Naive thymus-derived CD4-positive, alpha-beta T cell (primary cell): ENCODE measurements at regions not wholly inside any gene's neighbourhood (a gene's known extent, or its start where the extent isn't known, plus 50 kb on each side); places are given as distances from the start of the nearest gene placed in this dataset.

Experiments used
- ATAC-seq: fragments of 150-1000 bp; cut with Tn5 transposase; 2 replicates; pipeline ENCODE4 v1.10.0; 2021; ENCODE audit warnings: mild to moderate bottlenecking, moderate library complexity
- CTCF ChIA-PET: fragments of 350-600 bp; sonication (Branson Sonifier 250); formaldehyde crosslinking; loops from one replicate; lab custom pipeline; 2021; ENCODE audit warnings: antibody characterized with exemption; lab: Charles Lee
- POLR2A ChIA-PET: fragments of 350-600 bp; sonication (Branson Sonifier 250); formaldehyde crosslinking; loops from one replicate; lab custom pipeline; 2021; ENCODE audit warnings: antibody characterized with exemption, inconsistent platforms; lab: Charles Lee
- DNase-seq, 9 donors: peaks; one replicate each; pipeline versions ENCODE4 v3.0.0 to v3.0.0-alpha.2; 2020 to 2022; ENCODE audit warnings: mixed read lengths in 1 of 9
- H3K27ac ChIP-seq: one replicate; pipeline ENCODE4 v1.7.0; 2013; ENCODE audit warnings: mild to moderate bottlenecking, low read depth, low read length, moderate library complexity
- H3K27me3 ChIP-seq, 2 donors: one replicate each; pipeline ENCODE4 v1.7.0; 2013; ENCODE audit warnings: low read length in 2 of 2, mild to moderate bottlenecking in 2 of 2, moderate library complexity in 2 of 2; ENCODE audit not compliant: control insufficient read depth in 2 of 2, insufficient read depth in 2 of 2
- H3K36me3 ChIP-seq, 3 experiments: 1 replicate in 2 of 3; 2 replicates in 1 of 3; pipeline ENCODE4 v1.7.0; 2013; ENCODE audit warnings: low read length in 3 of 3, mild to moderate bottlenecking in 3 of 3, moderate library complexity in 1 of 3; ENCODE audit not compliant: insufficient read depth in 3 of 3, control insufficient read depth in 2 of 3
- H3K4me1 ChIP-seq, 2 donors: one replicate each; pipeline ENCODE4 v1.7.0; 2013; ENCODE audit warnings: low read length in 2 of 2, mild to moderate bottlenecking in 2 of 2, moderate library complexity in 1 of 2; ENCODE audit not compliant: control insufficient read depth in 2 of 2, insufficient read depth in 2 of 2
- H3K4me3 ChIP-seq: 2 replicates; pipeline ENCODE4 v1.7.0; 2013; ENCODE audit warnings: mild to moderate bottlenecking, low read length
- H3K9me3 ChIP-seq, 3 experiments: 1 replicate in 2 of 3; 2 replicates in 1 of 3; pipeline ENCODE4 v1.7.0; 2013; ENCODE audit warnings: low read length in 3 of 3; ENCODE audit not compliant: control insufficient read depth in 2 of 3
- H3K27ac Mint-ChIP-seq, 9 donors: one replicate each; pipeline ENCODE4 v1.8.0; 2020 to 2022; ENCODE audit warnings: mixed read lengths in 9 of 9, mild to moderate bottlenecking in 8 of 9, moderate library complexity in 5 of 9, inconsistent platforms in 2 of 9
- H3K27me3 Mint-ChIP-seq, 5 donors: one replicate each; pipeline ENCODE4 v1.8.0; 2021 to 2022; ENCODE audit warnings: mixed read lengths in 5 of 5, mild to moderate bottlenecking in 1 of 5
- H3K36me3 Mint-ChIP-seq, 5 donors: one replicate each; pipeline ENCODE4 v1.8.0; 2020 to 2022; ENCODE audit warnings: mixed read lengths in 5 of 5, mild to moderate bottlenecking in 3 of 5, inconsistent platforms in 1 of 5
- H3K4me1 Mint-ChIP-seq, 7 donors: one replicate each; pipeline ENCODE4 v1.8.0; 2020 to 2022; ENCODE audit warnings: mixed read lengths in 7 of 7, mild to moderate bottlenecking in 3 of 7, inconsistent platforms in 1 of 7
- H3K4me3 Mint-ChIP-seq, 10 donors: one replicate each; pipeline ENCODE4 v1.8.0; 2020 to 2022; ENCODE audit warnings: mild to moderate bottlenecking in 10 of 10, mixed read lengths in 10 of 10, moderate library complexity in 6 of 10, inconsistent platforms in 2 of 10
- H3K9me3 Mint-ChIP-seq, 11 donors: one replicate each; pipeline ENCODE4 v1.8.0; 2020 to 2022; ENCODE audit warnings: mixed read lengths in 11 of 11, mild to moderate bottlenecking in 4 of 11, inconsistent platforms in 1 of 11, moderate library complexity in 1 of 11
- intact Hi-C, 2 donors: fragments of 100-400 bp; cut with micrococcal nuclease; formaldehyde crosslinking; loops; one replicate each; pipeline ENCODE4 v1.15.1; 2023

DNA sequence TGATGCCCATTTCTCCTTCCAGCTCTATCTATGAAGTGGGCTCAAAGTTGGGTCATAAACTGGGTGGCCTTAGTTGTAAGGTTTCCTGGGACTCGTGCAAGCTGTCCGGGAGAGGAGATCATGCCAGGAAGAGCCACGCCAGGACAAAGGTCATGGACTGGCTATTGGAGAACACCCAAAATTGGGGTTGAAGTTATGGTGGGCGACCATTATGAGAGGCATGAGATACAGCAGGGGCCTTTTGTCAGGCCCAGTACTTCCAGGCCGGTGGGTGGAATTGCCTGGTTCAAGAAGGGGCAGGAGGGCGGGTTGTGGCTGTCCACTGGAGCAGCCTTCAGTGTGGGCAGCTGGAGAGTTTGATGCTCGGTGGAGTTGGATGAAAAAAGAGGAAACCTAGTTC lies 225.1 kb upstream of the SSTR4 start:
- Mint-ChIP-seq H3K4me3 (no peak overlapping the region), H3K36me3 (no peaks in the 10 kb centered on the region), H3K27me3 (peaks cover 0 to 27% (median 4%) of the 10 kb centered on the region in 5 donors), H3K27ac (peak overlapping the region in 1 of 9 donors; percentile 52), H3K4me1 (peaks cover 0 to 4% (median 0%) of the 10 kb centered on the region in 7 donors), H3K9me3 (peaks cover 0 to 5% (median 0%) of the 10 kb centered on the region in 11 donors)
- Histone ChIP-seq H3K36me3 (no peaks in the 10 kb centered on the region), H3K27me3 (no peaks in the 10 kb centered on the region), H3K4me1 (no peaks in the 10 kb centered on the region), H3K9me3 (no peaks in the 10 kb centered on the region), H3K4me3 (no peak overlapping the region), H3K27ac (no peak overlapping the region)
- intact Hi-C loops = no loop called here
- ChIA-PET CTCF (no interaction called here), POLR2A (no interaction called here)
- DNase-seq (no peak), ATAC-seq (no peak)

DNA sequence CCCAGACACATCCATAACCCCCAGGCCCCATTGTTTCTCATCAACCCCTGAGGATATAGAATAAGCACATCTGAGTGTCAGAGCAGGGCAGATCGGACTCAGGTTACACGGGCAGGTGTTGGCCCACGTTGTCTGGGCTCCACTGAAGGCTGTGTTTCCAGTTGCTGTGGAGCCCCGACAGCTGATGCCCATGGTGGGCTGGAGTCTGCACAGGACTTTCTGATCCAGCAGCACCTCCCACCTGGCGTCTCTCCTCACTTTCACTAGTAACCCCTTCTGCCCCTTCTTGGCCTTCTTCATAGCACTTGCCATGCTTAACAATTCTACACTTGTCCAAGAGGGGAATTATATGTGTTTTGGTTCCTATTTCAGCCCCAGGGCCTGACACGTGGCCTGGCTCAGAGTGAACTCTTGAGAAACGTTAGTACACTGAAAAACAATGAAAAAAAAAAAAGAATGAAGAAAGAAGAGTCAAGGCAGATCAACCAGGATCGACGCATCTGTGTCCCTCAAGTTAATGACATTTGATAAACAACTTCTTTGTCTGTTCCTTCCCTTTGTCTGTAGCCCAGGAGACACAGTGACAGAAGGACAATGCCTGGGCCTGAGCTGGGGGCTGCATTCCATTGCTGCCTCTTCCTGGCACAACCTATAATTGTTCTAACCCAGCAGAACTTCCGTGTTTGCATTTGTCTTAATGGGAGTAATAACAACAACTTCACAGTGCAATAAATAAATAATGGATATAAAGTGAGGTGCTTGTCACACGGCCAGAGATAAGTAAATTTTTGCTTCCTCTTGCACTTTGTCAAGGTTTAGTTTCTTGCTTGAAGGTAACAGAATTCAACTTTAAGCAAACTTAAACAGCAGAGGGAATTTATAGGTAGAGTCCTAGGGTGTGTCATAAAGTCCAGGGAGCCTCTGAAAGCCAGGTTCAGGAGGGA lies 224.2 kb upstream of the SSTR4 start:
- DNase-seq (no peak), ATAC-seq (no peak)
- CTCF ChIA-PET = no interaction called here
- POLR2A ChIA-PET = no interaction called here
- Histone ChIP-seq H3K36me3 (no peaks in the 10 kb centered on the region), H3K4me1 (no peaks in the 10 kb centered on the region), H3K4me3 (no peak overlapping the region), H3K9me3 (no peaks in the 10 kb centered on the region), H3K27ac (no peak overlapping the region), H3K27me3 (no peaks in the 10 kb centered on the region)
- H3K4me3 Mint-ChIP-seq = no peak overlapping the region
- intact Hi-C loops = no loop called here
- peaks cover 0 to 5% (median 0%) of the 10 kb centered on the region in 11 donors for H3K9me3 Mint-ChIP-seq
- H3K4me1 Mint-ChIP-seq = peaks cover 0 to 4% (median 0%) of the 10 kb centered on the region in 7 donors
- H3K36me3 Mint-ChIP-seq = no peaks in the 10 kb centered on the region
- H3K27ac Mint-ChIP-seq = no peak overlapping the region
- peaks cover 0 to 35% (median 5%) of the 10 kb centered on the region in 5 donors for H3K27me3 Mint-ChIP-seq

DNA sequence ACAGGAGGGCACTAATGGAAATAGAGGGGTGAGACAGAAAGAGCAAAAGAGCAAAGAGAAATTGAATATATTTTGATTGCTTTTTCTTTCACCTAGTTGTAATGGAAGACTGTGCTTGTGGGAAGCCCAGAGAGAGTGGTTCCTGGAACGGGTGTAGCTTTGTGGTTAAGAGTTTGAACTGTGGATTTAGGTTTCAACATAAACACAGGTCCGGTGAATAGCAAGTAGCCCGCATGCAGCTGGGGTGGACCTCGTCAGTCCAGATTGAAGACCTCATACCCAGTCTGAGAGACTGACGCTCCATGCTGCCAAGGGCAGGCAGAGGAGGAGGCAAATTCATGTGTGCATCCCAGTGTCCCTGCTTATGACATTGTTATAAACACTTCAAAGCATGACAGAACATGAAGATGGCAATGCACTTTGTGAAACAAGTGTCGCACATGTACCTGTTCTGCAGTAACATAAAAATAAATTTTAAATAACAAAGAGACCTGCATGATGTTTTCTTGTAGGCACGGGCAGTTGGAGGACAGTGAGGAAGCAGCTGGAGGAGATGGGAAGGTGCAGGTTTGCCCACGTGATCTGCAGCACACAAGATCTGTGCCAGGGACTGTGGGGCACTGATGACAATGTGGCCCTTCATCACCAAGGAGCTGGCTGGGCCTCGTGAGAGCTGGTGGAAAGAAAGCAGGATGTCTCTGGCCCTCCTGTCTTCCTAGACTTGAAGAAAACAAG lies 220.5 kb upstream of the SSTR4 start:
- Histone ChIP-seq H3K4me1 (no peaks in the 10 kb centered on the region), H3K36me3 (no peaks in the 10 kb centered on the region), H3K27ac (no peak overlapping the region), H3K9me3 (no peaks in the 10 kb centered on the region), H3K27me3 (no peaks in the 10 kb centered on the region), H3K4me3 (no peak overlapping the region)
- Mint-ChIP-seq H3K36me3 (no peaks in the 10 kb centered on the region), H3K27ac (no peak overlapping the region), H3K4me1 (peaks cover 0 to 4% (median 0%) of the 10 kb centered on the region in 7 donors), H3K4me3 (no peak overlapping the region), H3K9me3 (peaks cover 0 to 3% (median 0%) of the 10 kb centered on the region in 11 donors), H3K27me3 (peaks cover 0 to 38% (median 5%) of the 10 kb centered on the region in 5 donors)
- intact Hi-C loops = no loop called here
- no peak for ATAC-seq
- no peak for DNase-seq
- ChIA-PET POLR2A (no interaction called here), CTCF (no interaction called here)

GRCh38 chr20:22815206-22815551 lies 219.9 kb upstream of the SSTR4 start:
- H3K4me1 Mint-ChIP-seq = peaks cover 0 to 4% (median 0%) of the 10 kb centered on the region in 7 donors
- H3K27me3 Mint-ChIP-seq = peaks cover 0 to 32% (median 5%) of the 10 kb centered on the region in 5 donors
- H3K9me3 Mint-ChIP-seq = peaks cover 0 to 2% (median 0%) of the 10 kb centered on the region in 11 donors
- no peak overlapping the region for H3K27ac Mint-ChIP-seq
- H3K27me3 ChIP-seq = no peaks in the 10 kb centered on the region
- no peak for ATAC-seq
- no peaks in the 10 kb centered on the region for H3K9me3 ChIP-seq
- H3K4me3 Mint-ChIP-seq = no peak overlapping the region
- no peaks in the 10 kb centered on the region for H3K4me1 ChIP-seq
- no peaks in the 10 kb centered on the region for H3K36me3 ChIP-seq
- ChIA-PET CTCF (no interaction called here), POLR2A (no interaction called here)
- intact Hi-C loops = no loop called here
- no peak overlapping the region for H3K27ac ChIP-seq
- DNase-seq = no peak
- no peak overlapping the region for H3K4me3 ChIP-seq
- no peaks in the 10 kb centered on the region for H3K36me3 Mint-ChIP-seq

DNA sequence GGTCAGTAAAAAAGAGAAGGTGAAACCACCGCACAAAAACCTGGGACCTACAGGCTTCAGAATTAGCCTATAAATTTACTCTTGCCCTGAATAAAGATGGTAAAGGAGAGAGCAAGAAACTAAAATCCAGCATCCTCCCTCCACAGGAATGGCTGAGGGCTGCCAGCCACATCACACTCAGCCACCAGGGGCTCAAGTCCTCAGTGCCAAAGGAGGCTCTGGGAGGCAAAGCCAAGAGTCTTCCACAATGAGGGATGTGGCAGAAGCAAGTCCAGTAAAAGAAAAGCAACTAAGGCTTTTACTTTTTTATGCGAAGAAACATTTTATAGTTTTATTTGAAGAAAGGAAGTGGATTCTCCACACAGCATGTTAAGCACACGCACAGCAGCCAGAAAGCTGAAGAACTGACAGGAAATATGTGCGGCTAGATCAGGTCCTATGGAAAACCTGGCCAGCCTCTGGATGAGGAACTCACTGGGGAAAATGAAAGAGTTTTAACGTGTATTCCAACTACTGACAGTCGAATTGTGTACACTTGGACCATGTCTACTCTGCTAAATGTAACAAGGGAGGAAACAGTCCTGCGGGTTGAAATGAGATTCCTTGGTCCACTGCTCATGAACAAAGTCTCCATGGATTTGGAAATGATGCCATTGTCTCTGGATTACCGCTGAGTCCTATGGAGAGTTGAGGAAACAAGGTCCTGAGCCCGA lies 219.4 kb upstream of the SSTR4 start:
- Histone ChIP-seq H3K4me3 (no peak overlapping the region), H3K27me3 (no peaks in the 10 kb centered on the region), H3K4me1 (no peaks in the 10 kb centered on the region), H3K27ac (no peak overlapping the region), H3K9me3 (no peaks in the 10 kb centered on the region), H3K36me3 (no peaks in the 10 kb centered on the region)
- no peak overlapping the region for H3K4me3 Mint-ChIP-seq
- ChIA-PET POLR2A (no interaction called here), CTCF (no interaction called here)
- H3K36me3 Mint-ChIP-seq = no peaks in the 10 kb centered on the region
- H3K4me1 Mint-ChIP-seq = peaks cover 0 to 4% (median 0%) of the 10 kb centered on the region in 7 donors
- ATAC-seq (no peak), DNase-seq (no peak)
- peaks cover 0 to 2% (median 0%) of the 10 kb centered on the region in 11 donors for H3K9me3 Mint-ChIP-seq
- H3K27ac Mint-ChIP-seq = no peak overlapping the region
- intact Hi-C loops = no loop called here
- peaks cover 0 to 32% (median 5%) of the 10 kb centered on the region in 5 donors for H3K27me3 Mint-ChIP-seq

GRCh38 chr20:22818636-22819035 lies 216.5 kb upstream of the SSTR4 start:
- Histone ChIP-seq H3K4me1 (no peaks in the 10 kb centered on the region), H3K27me3 (no peaks in the 10 kb centered on the region), H3K27ac (no peak overlapping the region), H3K36me3 (no peaks in the 10 kb centered on the region), H3K9me3 (no peaks in the 10 kb centered on the region), H3K4me3 (no peak overlapping the region)
- ChIA-PET CTCF (no interaction called here), POLR2A (no interaction called here)
- no peak overlapping the region for H3K4me3 Mint-ChIP-seq
- intact Hi-C loops = no loop called here
- ATAC-seq (no peak), DNase-seq (no peak)
- H3K9me3 Mint-ChIP-seq = peaks cover 0 to 2% (median 0%) of the 10 kb centered on the region in 11 donors
- no peaks in the 10 kb centered on the region for H3K36me3 Mint-ChIP-seq
- H3K27ac Mint-ChIP-seq = no peak overlapping the region
- H3K27me3 Mint-ChIP-seq = peaks cover 0 to 27% (median 5%) of the 10 kb centered on the region in 5 donors
- H3K4me1 Mint-ChIP-seq = peaks cover 0 to 4% (median 0%) of the 10 kb centered on the region in 7 donors
